ENCODE measurements at regions not wholly inside any gene's neighbourhood (a gene's known extent, or its start where the extent isn't known, plus 50 kb on each side); places are given as distances from the start of the nearest gene placed in this dataset.
"Not testable (repeated sequence)": the region's sequence is repeated elsewhere in the genome, so short reads cannot be mapped to it uniquely, and the experiment has no call there.

- no peaks in the 10 kb centered on the region for H4K20me1 ChIP-seq (ENCODE audit: control insufficient read depth, insufficient read depth, low read depth, low read length)
- no peak overlapping the region for H3K27ac ChIP-seq (ENCODE audit: low read depth, low read length)
- no peaks in the 10 kb centered on the region for H3K36me3 ChIP-seq (ENCODE audit: control insufficient read depth, low read length)
- H3K79me2 ChIP-seq (ENCODE audit: control insufficient read depth, low read length), result no peaks in the 10 kb centered on the region
- H3K9me3 ChIP-seq (ENCODE audit: control insufficient read depth, insufficient read depth, low read length), result no peaks in the 10 kb centered on the region
- H3K4me1 ChIP-seq (ENCODE audit: control insufficient read depth, low read length), result no peaks in the 10 kb centered on the region
- no peaks in the 10 kb centered on the region for H3F3A ChIP-seq (ENCODE audit: control insufficient read depth, insufficient read depth)
- H3K4me2 ChIP-seq (ENCODE audit: low read length), result no peak overlapping the region
- no peaks in the 10 kb centered on the region for H3K27me3 ChIP-seq (ENCODE audit: control insufficient read depth, low read length)
- no peak overlapping the region for H3K4me3 ChIP-seq (ENCODE audit: low read length)
- no peaks in the 10 kb centered on the region for H3K9me2 ChIP-seq (replicated peaks; ENCODE audit: control insufficient read depth, low read length)
- TF ChIP-seq, protein P1, sequence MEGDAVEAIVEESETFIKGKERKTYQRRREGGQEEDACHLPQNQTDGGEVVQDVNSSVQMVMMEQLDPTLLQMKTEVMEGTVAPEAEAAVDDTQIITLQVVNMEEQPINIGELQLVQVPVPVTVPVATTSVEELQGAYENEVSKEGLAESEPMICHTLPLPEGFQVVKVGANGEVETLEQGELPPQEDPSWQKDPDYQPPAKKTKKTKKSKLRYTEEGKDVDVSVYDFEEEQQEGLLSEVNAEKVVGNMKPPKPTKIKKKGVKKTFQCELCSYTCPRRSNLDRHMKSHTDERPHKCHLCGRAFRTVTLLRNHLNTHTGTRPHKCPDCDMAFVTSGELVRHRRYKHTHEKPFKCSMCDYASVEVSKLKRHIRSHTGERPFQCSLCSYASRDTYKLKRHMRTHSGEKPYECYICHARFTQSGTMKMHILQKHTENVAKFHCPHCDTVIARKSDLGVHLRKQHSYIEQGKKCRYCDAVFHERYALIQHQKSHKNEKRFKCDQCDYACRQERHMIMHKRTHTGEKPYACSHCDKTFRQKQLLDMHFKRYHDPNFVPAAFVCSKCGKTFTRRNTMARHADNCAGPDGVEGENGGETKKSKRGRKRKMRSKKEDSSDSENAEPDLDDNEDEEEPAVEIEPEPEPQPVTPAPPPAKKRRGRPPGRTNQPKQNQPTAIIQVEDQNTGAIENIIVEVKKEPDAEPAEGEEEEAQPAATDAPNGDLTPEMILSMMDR (IDR thresholded peaks at IDR 0.05; ENCODE audit: low read depth, low read length, poor library complexity, severe bottlenecking), result no peak
Measured at GRCh38 chr2:76157531-76157930, 446.8 kb upstream of the GCFC2 start.

DNA sequence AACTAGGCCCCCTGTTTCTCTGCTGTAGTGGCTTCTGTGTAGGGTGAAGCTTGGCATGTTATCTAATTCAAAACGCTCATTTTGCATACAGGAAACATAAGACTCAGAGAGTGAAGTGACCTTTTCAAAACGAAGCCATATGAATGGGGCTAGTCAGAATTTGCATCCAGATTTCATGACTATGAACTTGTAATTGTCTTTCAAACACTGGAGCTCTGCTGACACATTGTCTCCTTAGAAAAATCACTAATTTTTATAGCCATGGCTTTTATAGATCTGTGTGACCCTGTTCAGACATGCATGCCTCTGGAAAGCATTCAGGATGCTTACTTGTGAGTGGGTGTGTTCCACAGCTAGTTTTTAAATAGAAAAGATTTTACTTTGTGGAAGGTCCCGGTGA, 444.3 kb upstream of the GCFC2 start:
- no peaks in the 10 kb centered on the region for H3K79me2 ChIP-seq (ENCODE audit: control insufficient read depth, low read length)
- no peaks in the 10 kb centered on the region for H3K4me1 ChIP-seq (ENCODE audit: control insufficient read depth, low read length)
- no peaks in the 10 kb centered on the region for H3K9me2 ChIP-seq (replicated peaks; ENCODE audit: control insufficient read depth, low read length)
- no peak overlapping the region for H3K4me2 ChIP-seq (ENCODE audit: low read length)
- H3K4me3 ChIP-seq (ENCODE audit: low read length), result no peak overlapping the region
- no peaks in the 10 kb centered on the region for H3K9me3 ChIP-seq (ENCODE audit: control insufficient read depth, insufficient read depth, low read length)
- no peak overlapping the region for H3K27ac ChIP-seq (ENCODE audit: low read depth, low read length)
- H3F3A ChIP-seq (ENCODE audit: control insufficient read depth, insufficient read depth), result no peaks in the 10 kb centered on the region
- H3K27me3 ChIP-seq (ENCODE audit: control insufficient read depth, low read length), result no peaks in the 10 kb centered on the region
- no peaks in the 10 kb centered on the region for H4K20me1 ChIP-seq (ENCODE audit: control insufficient read depth, insufficient read depth, low read depth, low read length)
- H3K36me3 ChIP-seq (ENCODE audit: control insufficient read depth, low read length), result no peaks in the 10 kb centered on the region
- TF ChIP-seq EZH2phosphoT487 (IDR thresholded peaks at IDR 0.05; ENCODE audit: borderline replicate concordance, low read length), result no peak
- TF ChIP-seq, protein P1 (IDR thresholded peaks at IDR 0.05; ENCODE audit: low read depth, low read length, poor library complexity, severe bottlenecking), result no peak

DNA sequence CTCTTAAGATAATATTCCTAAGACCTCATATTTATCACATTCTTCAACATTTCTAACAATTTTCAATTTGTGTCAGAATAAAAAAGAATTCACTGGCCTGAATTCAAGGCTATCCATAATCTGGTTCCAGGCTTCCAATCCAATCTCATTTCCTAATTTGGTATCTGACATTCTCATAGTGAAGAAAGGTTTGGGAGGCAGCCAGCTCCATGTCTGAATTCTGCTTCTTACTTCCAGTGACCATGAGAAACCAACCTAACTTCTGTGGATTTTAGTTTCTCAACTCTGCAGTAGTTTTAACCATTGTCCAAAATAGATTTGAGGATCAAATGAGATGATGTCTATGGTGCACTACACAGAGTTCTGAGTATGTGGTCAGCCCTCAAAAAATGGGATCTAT, 439.1 kb upstream of the GCFC2 start:
- Histone ChIP-seq H3K36me3 (ENCODE audit: control insufficient read depth, low read length) (no peaks in the 10 kb centered on the region), H3K9me2 (replicated peaks; ENCODE audit: control insufficient read depth, low read length) (no peaks in the 10 kb centered on the region), H3K4me1 (ENCODE audit: control insufficient read depth, low read length) (no peaks in the 10 kb centered on the region), H3K79me2 (ENCODE audit: control insufficient read depth, low read length) (no peaks in the 10 kb centered on the region), H3K9me3 (ENCODE audit: control insufficient read depth, insufficient read depth, low read length) (no peaks in the 10 kb centered on the region), H3K4me2 (ENCODE audit: low read length) (no peak overlapping the region), H3F3A (ENCODE audit: control insufficient read depth, insufficient read depth) (no peaks in the 10 kb centered on the region), H3K27me3 (ENCODE audit: control insufficient read depth, low read length) (no peaks in the 10 kb centered on the region), H4K20me1 (ENCODE audit: control insufficient read depth, insufficient read depth, low read depth, low read length) (no peaks in the 10 kb centered on the region), H3K4me3 (ENCODE audit: low read length) (no peak overlapping the region), H3K27ac (ENCODE audit: low read depth, low read length) (no peak overlapping the region)
- TF ChIP-seq, protein P1 (IDR thresholded peaks at IDR 0.05; ENCODE audit: low read depth, low read length, poor library complexity, severe bottlenecking), result no peak
- TF ChIP-seq EZH2phosphoT487 (IDR thresholded peaks at IDR 0.05; ENCODE audit: borderline replicate concordance, low read length), result no peak

DNA sequence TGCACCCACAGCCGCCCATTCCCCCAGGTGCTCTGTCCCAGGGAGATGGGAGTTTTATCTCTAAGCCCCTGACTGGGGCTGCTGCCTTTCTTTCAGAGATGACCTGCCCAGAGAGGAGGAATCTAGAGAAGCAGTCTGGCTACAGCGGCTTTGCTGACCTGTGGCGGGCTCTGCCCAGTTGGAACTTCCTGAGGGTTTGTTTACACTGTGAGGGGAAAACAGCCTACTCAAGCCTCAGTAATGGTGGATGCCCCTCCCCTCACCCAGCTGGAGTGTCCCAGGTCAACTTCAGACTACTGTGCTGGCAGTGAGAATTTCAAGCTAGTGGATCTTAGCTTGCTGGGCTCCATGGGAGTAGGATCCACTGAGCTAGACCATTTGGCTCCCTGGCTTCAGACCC, 428.6 kb upstream of the GCFC2 start:
- H3K4me3 ChIP-seq (ENCODE audit: low read length); H4K20me1 ChIP-seq (ENCODE audit: control insufficient read depth, insufficient read depth, low read depth, low read length); H3K9me2 ChIP-seq (replicated peaks; ENCODE audit: control insufficient read depth, low read length); H3K9me3 ChIP-seq (ENCODE audit: control insufficient read depth, insufficient read depth, low read length); H3K4me2 ChIP-seq (ENCODE audit: low read length); H3K36me3 ChIP-seq (ENCODE audit: control insufficient read depth, low read length); H3K27me3 ChIP-seq (ENCODE audit: control insufficient read depth, low read length); H3K79me2 ChIP-seq (ENCODE audit: control insufficient read depth, low read length); H3F3A ChIP-seq (ENCODE audit: control insufficient read depth, insufficient read depth); H3K27ac ChIP-seq (ENCODE audit: low read depth, low read length); H3K4me1 ChIP-seq (ENCODE audit: control insufficient read depth, low read length): not testable (repeated sequence)
